GM12878 (cell line): ENCODE measurements at regions not wholly inside any gene's neighbourhood (a gene's known extent, or its start where the extent isn't known, plus 50 kb on each side); places are given as distances from the start of the nearest gene placed in this dataset.

Source experiments
- E2F4 ChIP-seq: IDR thresholded peaks from 2 replicates; pipeline ENCODE4 v1.6.1; 2012; ENCODE audit warnings: low read depth, low read length, improper control_type of control experiment
- RAD21 ChIP-seq: IDR thresholded peaks from 2 replicates; pipeline ENCODE4 v1.6.1; 2011; ENCODE audit warnings: mild to moderate bottlenecking, low read depth, low read length, moderate library complexity; ENCODE audit not compliant: insufficient read depth
- RELA ChIP-seq: fragments of 450-650 bp; IDR thresholded peaks from 2 replicates; pipeline ENCODE4 v1.8.0; 2014; ENCODE audit warnings: borderline replicate concordance; ENCODE audit not compliant: partially characterized antibody

GRCh38 chr6:134368670-134369069 is 50.8 kb upstream of the SGK1 start:
- TF ChIP-seq RELA (no peak), RAD21 (no peak), E2F4 (no peak)
